Keratinocyte (primary cell): ENCODE measurements at regions not wholly inside any gene's neighbourhood (a gene's known extent, or its start where the extent isn't known, plus 50 kb on each side); places are given as distances from the start of the nearest gene placed in this dataset.

Experiments
- EZH2 ChIP-seq: IDR thresholded peaks from one replicate; pipeline ENCODE4 v1.6.1; 2012; ENCODE audit warnings: inconsistent platforms, mild to moderate bottlenecking, low read length, moderate library complexity
- TF ChIP-seq, protein P1 (sequence below), 3 experiments: IDR thresholded peaks in 1 of 3; conservative IDR thresholded peaks in 1 of 3; optimal IDR thresholded peaks in 1 of 3; 2 replicates in 2 of 3; 3 replicates in 1 of 3; pipeline versions ENCODE3 to v1.5.1; 2011; ENCODE audit warnings: low read length in 3 of 3, mild to moderate bottlenecking in 3 of 3, moderate library complexity in 2 of 3, control low read depth in 1 of 3, inconsistent platforms in 1 of 3; ENCODE audit not compliant: insufficient read depth in 2 of 3; ENCODE audit errors: extremely low read depth in 1 of 3

DNA sequence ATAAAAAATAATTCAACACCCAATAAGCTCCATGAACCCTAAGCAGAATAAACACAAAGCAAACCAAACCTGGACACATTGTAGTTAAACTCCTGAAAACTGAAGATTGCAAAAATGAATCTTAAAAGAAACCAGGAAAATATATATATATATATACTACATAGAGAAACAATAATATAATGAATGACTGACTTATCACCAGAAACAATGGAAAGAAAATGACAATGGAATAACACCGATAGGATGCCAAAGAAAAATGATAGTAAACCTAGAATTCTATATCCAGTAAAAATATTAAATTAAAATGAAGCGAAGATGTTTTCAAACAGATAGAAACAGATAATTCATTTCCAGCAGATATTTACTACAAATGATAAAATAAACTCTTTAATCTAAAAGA lies 346.9 kb downstream of the IRS1 start:
- TF ChIP-seq, protein P1, sequence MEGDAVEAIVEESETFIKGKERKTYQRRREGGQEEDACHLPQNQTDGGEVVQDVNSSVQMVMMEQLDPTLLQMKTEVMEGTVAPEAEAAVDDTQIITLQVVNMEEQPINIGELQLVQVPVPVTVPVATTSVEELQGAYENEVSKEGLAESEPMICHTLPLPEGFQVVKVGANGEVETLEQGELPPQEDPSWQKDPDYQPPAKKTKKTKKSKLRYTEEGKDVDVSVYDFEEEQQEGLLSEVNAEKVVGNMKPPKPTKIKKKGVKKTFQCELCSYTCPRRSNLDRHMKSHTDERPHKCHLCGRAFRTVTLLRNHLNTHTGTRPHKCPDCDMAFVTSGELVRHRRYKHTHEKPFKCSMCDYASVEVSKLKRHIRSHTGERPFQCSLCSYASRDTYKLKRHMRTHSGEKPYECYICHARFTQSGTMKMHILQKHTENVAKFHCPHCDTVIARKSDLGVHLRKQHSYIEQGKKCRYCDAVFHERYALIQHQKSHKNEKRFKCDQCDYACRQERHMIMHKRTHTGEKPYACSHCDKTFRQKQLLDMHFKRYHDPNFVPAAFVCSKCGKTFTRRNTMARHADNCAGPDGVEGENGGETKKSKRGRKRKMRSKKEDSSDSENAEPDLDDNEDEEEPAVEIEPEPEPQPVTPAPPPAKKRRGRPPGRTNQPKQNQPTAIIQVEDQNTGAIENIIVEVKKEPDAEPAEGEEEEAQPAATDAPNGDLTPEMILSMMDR (optimal IDR thresholded peaks at IDR 0.05 in 1 of 3, IDR thresholded peaks at IDR 0.05 in 1 of 3, conservative IDR thresholded peaks at IDR 0.05 in 1 of 3; ENCODE audit: extremely low read depth in 1 of 3, insufficient read depth in 2 of 3, low read length in 3 of 3): no peak
- TF ChIP-seq EZH2: no peak
